ENCODE measurements at regions not wholly inside any gene's neighbourhood (a gene's known extent, or its start where the extent isn't known, plus 50 kb on each side); places are given as distances from the start of the nearest gene placed in this dataset.
A peak's percentile ranks its signal among the peaks of the same experiment; 100 is the strongest.

GRCh38 chr5:30880514-30880913 lies 313.0 kb upstream of the CDH6 start:
- H3K9me3 ChIP-seq (ENCODE audit: control insufficient read depth, insufficient read depth, low read depth, low read length) = no peaks in the 10 kb centered on the region
- H3K79me2 ChIP-seq (ENCODE audit: control insufficient read depth, insufficient read depth, low read length) = no peaks in the 10 kb centered on the region
- H3K4me2 ChIP-seq (ENCODE audit: extremely low read depth, insufficient read depth, low read length) = no peak overlapping the region
- no peaks in the 10 kb centered on the region for H3K4me1 ChIP-seq (ENCODE audit: control insufficient read depth, extremely low read depth, insufficient read depth, low read length)
- no peaks in the 10 kb centered on the region for H3K27me3 ChIP-seq (ENCODE audit: control insufficient read depth, insufficient read depth, low read length)
- H3K9ac ChIP-seq (ENCODE audit: insufficient read depth, low read length) = no peak overlapping the region
- no peak overlapping the region for H3K27ac ChIP-seq (ENCODE audit: insufficient read depth, low read length)
- H3K4me3 ChIP-seq (replicated peaks in 1 of 4; ENCODE audit: control extremely low read depth in 1 of 4, insufficient read depth in 1 of 4, low read depth in 3 of 4, low read length in 4 of 4) = no peak overlapping the region
- no peaks in the 10 kb centered on the region for H4K20me1 ChIP-seq (ENCODE audit: control insufficient read depth, extremely low read depth, insufficient read depth, low read length)
- no peak overlapping the region for H2AFZ ChIP-seq (ENCODE audit: low read length)
- no peaks in the 10 kb centered on the region for H3K36me3 ChIP-seq (ENCODE audit: control insufficient read depth, insufficient read depth, low read length)
- TF ChIP-seq CTCF (conservative IDR thresholded peaks at IDR 0.05 in 1 of 2, IDR thresholded peaks at IDR 0.05 in 1 of 2; ENCODE audit: low read depth in 1 of 2, low read length in 2 of 2) = no peak
- no peak for TF ChIP-seq EZH2 (IDR thresholded peaks at IDR 0.05; ENCODE audit: low read length, missing control alignments)
- DNase-seq (ENCODE audit: low read depth in 2 of 2) = peak in 1 of 2 donors; percentile 9

GRCh38 chr5:30879887-30880286 lies 313.6 kb upstream of the CDH6 start:
- TF ChIP-seq EZH2 (IDR thresholded peaks at IDR 0.05; ENCODE audit: low read length, missing control alignments) = no peak
- TF ChIP-seq CTCF (conservative IDR thresholded peaks at IDR 0.05 in 1 of 2, IDR thresholded peaks at IDR 0.05 in 1 of 2; ENCODE audit: low read depth in 1 of 2, low read length in 2 of 2) = no peak

GRCh38 chr5:30878746-30879145 lies 314.7 kb upstream of the CDH6 start:
- Histone ChIP-seq H3K36me3 (ENCODE audit: control insufficient read depth, insufficient read depth, low read length) (no peaks in the 10 kb centered on the region), H3K9ac (ENCODE audit: insufficient read depth, low read length) (no peak overlapping the region), H3K9me3 (ENCODE audit: control insufficient read depth, insufficient read depth, low read depth, low read length) (no peaks in the 10 kb centered on the region), H3K4me1 (ENCODE audit: control insufficient read depth, extremely low read depth, insufficient read depth, low read length) (no peaks in the 10 kb centered on the region), H3K4me2 (ENCODE audit: extremely low read depth, insufficient read depth, low read length) (no peak overlapping the region), H3K27me3 (ENCODE audit: control insufficient read depth, insufficient read depth, low read length) (no peaks in the 10 kb centered on the region), H3K27ac (ENCODE audit: insufficient read depth, low read length) (no peak overlapping the region), H2AFZ (ENCODE audit: low read length) (no peak overlapping the region), H3K79me2 (ENCODE audit: control insufficient read depth, insufficient read depth, low read length) (no peaks in the 10 kb centered on the region), H4K20me1 (ENCODE audit: control insufficient read depth, extremely low read depth, insufficient read depth, low read length) (no peaks in the 10 kb centered on the region), H3K4me3 (replicated peaks in 1 of 4; ENCODE audit: control extremely low read depth in 1 of 4, insufficient read depth in 1 of 4, low read depth in 3 of 4, low read length in 4 of 4) (no peak overlapping the region)
- TF ChIP-seq CTCF (conservative IDR thresholded peaks at IDR 0.05 in 1 of 2, IDR thresholded peaks at IDR 0.05 in 1 of 2; ENCODE audit: low read depth in 1 of 2, low read length in 2 of 2) = no peak
- no peak for TF ChIP-seq EZH2 (IDR thresholded peaks at IDR 0.05; ENCODE audit: low read length, missing control alignments)
- DNase-seq (ENCODE audit: low read depth in 2 of 2) = no peak

More at GRCh38 chr5:30879887-30880286, 313.6 kb upstream of the CDH6 start:
- H3K27ac ChIP-seq (ENCODE audit: insufficient read depth, low read length) = no peak overlapping the region
- DNase-seq (ENCODE audit: low read depth in 2 of 2) = no peak
- H2AFZ ChIP-seq (ENCODE audit: low read length) = no peak overlapping the region
- no peaks in the 10 kb centered on the region for H3K36me3 ChIP-seq (ENCODE audit: control insufficient read depth, insufficient read depth, low read length)
- no peak overlapping the region for H3K4me3 ChIP-seq (replicated peaks in 1 of 4; ENCODE audit: control extremely low read depth in 1 of 4, insufficient read depth in 1 of 4, low read depth in 3 of 4, low read length in 4 of 4)
- H3K4me2 ChIP-seq (ENCODE audit: extremely low read depth, insufficient read depth, low read length) = no peak overlapping the region
- no peaks in the 10 kb centered on the region for H4K20me1 ChIP-seq (ENCODE audit: control insufficient read depth, extremely low read depth, insufficient read depth, low read length)
- H3K4me1 ChIP-seq (ENCODE audit: control insufficient read depth, extremely low read depth, insufficient read depth, low read length) = no peaks in the 10 kb centered on the region
- H3K9ac ChIP-seq (ENCODE audit: insufficient read depth, low read length) = no peak overlapping the region
- no peaks in the 10 kb centered on the region for H3K9me3 ChIP-seq (ENCODE audit: control insufficient read depth, insufficient read depth, low read depth, low read length)
- H3K79me2 ChIP-seq (ENCODE audit: control insufficient read depth, insufficient read depth, low read length) = no peaks in the 10 kb centered on the region
- H3K27me3 ChIP-seq (ENCODE audit: control insufficient read depth, insufficient read depth, low read length) = no peaks in the 10 kb centered on the region

All from fibroblast of lung (primary cell).